ENCODE measurements at regions not wholly inside any gene's neighbourhood (a gene's known extent, or its start where the extent isn't known, plus 50 kb on each side); places are given as distances from the start of the nearest gene placed in this dataset.

DNA sequence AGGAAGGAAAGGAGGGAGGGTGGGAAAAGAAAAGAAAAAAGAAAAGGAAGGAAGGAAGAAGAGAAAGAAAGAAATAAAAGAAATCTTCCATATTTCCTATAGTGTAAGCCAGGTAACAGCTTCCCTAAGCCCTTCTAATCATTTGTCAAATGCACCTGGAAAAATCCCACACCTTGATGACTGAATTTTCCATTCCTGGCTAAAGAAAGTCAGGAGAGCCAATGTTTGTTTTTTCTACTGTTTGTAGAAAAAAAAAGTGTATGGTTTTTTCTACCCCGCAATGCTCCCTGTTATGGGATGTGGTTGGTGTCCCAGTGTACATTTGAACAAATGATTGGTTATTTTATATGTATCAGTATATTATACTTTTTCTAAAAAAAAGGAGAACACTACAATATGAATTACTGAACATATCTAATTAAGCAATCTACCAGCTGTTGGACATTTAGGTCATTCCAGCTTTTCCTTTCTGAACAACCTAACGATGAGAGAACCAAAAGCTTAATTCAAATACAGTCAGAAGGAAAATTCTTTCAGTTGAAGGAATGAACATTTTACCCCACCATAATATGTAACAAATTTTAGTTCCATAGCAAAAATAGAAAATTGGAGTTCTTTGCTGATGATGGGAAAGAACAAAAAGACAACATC is 355.0 kb downstream of the SETD4 start:
- TF ChIP-seq CTCF (IDR thresholded peaks at IDR 0.05) (no peak), POLR2A (IDR thresholded peaks at IDR 0.05) (no peak)

Measured in thyroid gland (tissue), 4 donors.